HG02943 (cell line): ENCODE measurements at regions not wholly inside any gene's neighbourhood (a gene's known extent, or its start where the extent isn't known, plus 50 kb on each side); places are given as distances from the start of the nearest gene placed in this dataset.

ENCODE experiments used
- ATAC-seq: cut with Tn5 transposase; IDR thresholded peaks from one replicate; pipeline ENCODE4 v1.9.1; 2021; ENCODE audit warnings: mild to moderate bottlenecking, low read depth, moderate library complexity; ENCODE audit not compliant: unreplicated experiment

GRCh38 chr9:99511723-99512122 is 289.6 kb downstream of the SEC61B start:
- ATAC-seq = no peak

GRCh38 chr9:99513441-99514112 is 291.5 kb downstream of the SEC61B start:
- ATAC-seq = no peak

- no peak for ATAC-seq
These were observed 293.0 kb downstream of the SEC61B start for GRCh38 chr9:99515093-99515492.

- ATAC-seq = no peak
These were observed 294.0 kb downstream of the SEC61B start for GRCh38 chr9:99515895-99516656.

GRCh38 chr9:99516657-99517049 is 294.6 kb downstream of the SEC61B start:
- ATAC-seq = no peak

- no peak for ATAC-seq
These were observed 297.8 kb upstream of the NR4A3 start for GRCh38 chr9:99523838-99524237.

GRCh38 chr9:99531313-99531712 is 290.4 kb upstream of the NR4A3 start:
- no peak for ATAC-seq

- no peak for ATAC-seq
These were observed 288.3 kb upstream of the NR4A3 start for GRCh38 chr9:99533421-99533820.

GRCh38 chr9:99537996-99538395 is 283.7 kb upstream of the NR4A3 start:
- ATAC-seq = no peak

- no peak for ATAC-seq
These were observed 277.2 kb upstream of the NR4A3 start for GRCh38 chr9:99544526-99544925.

GRCh38 chr9:99549441-99549840 is 272.2 kb upstream of the NR4A3 start:
- no peak for ATAC-seq

GRCh38 chr9:99555792-99556191 is 265.9 kb upstream of the NR4A3 start:
- ATAC-seq = no peak

- no peak for ATAC-seq
These were observed 264.7 kb upstream of the NR4A3 start for GRCh38 chr9:99556998-99557397.

GRCh38 chr9:99557816-99558215 is 263.9 kb upstream of the NR4A3 start:
- no peak for ATAC-seq

- ATAC-seq = no peak
These were observed 261.9 kb upstream of the NR4A3 start for GRCh38 chr9:99559776-99560175.

- no peak for ATAC-seq
These were observed 261.1 kb upstream of the NR4A3 start for GRCh38 chr9:99560561-99560960.

- no peak for ATAC-seq
These were observed 260.2 kb upstream of the NR4A3 start for GRCh38 chr9:99561509-99561917.

GRCh38 chr9:99561961-99562565 is 259.6 kb upstream of the NR4A3 start:
- no peak for ATAC-seq

- ATAC-seq = no peak
These were observed 258.3 kb upstream of the NR4A3 start for GRCh38 chr9:99563364-99563763.

- no peak for ATAC-seq
These were observed 256.5 kb upstream of the NR4A3 start for GRCh38 chr9:99565203-99565602.

GRCh38 chr9:99567436-99567835 is 254.2 kb upstream of the NR4A3 start:
- no peak for ATAC-seq

GRCh38 chr9:99569840-99570239 is 251.8 kb upstream of the NR4A3 start:
- ATAC-seq = no peak
